ENCODE measurements at regions not wholly inside any gene's neighbourhood (a gene's known extent, or its start where the extent isn't known, plus 50 kb on each side); places are given as distances from the start of the nearest gene placed in this dataset.

- Histone ChIP-seq H4K8ac (ENCODE audit: low read depth, low read length) (no peak overlapping the region), H3K18ac (ENCODE audit: low read length) (no peak overlapping the region), H3K4me3 (ENCODE audit: low read depth, low read length) (no peak overlapping the region), H3K14ac (ENCODE audit: low read length) (no peak overlapping the region), H3K79me2 (ENCODE audit: control insufficient read depth, insufficient read depth, low read length, poor library complexity) (no peaks in the 10 kb centered on the region), H4K91ac (ENCODE audit: low read depth, low read length) (no peak overlapping the region), H3K27me3 (ENCODE audit: insufficient read depth, low read length) (no peaks in the 10 kb centered on the region), H3K23ac (ENCODE audit: low read length) (no peak overlapping the region), H2BK12ac (ENCODE audit: low read length) (no peak overlapping the region), H2AK5ac (ENCODE audit: low read length) (no peak overlapping the region), H3K36me3 (ENCODE audit: control insufficient read depth in 1 of 2, insufficient read depth in 2 of 2, low read length in 2 of 2) (no peaks in the 10 kb centered on the region), H2BK5ac (ENCODE audit: low read depth, low read length, poor library complexity) (no peak overlapping the region), H3K9me3 (ENCODE audit: insufficient read depth, low read depth, low read length) (no peaks in the 10 kb centered on the region), H3K4me2 (ENCODE audit: low read length) (no peak overlapping the region), H3K4me1 (ENCODE audit: control insufficient read depth in 1 of 2, insufficient read depth in 2 of 2, low read length in 2 of 2) (no peaks in the 10 kb centered on the region), H3K79me1 (ENCODE audit: low read length) (no peaks in the 10 kb centered on the region), H4K12ac (ENCODE audit: low read depth, low read length) (no peak overlapping the region), H2AFZ (ENCODE audit: insufficient read depth, low read length, poor library complexity) (no peak overlapping the region), H3K9ac (ENCODE audit: low read length) (no peak overlapping the region), H3K27ac (ENCODE audit: low read depth, low read length) (no peak overlapping the region), H2BK120ac (ENCODE audit: insufficient read depth, low read length, poor library complexity) (no peak overlapping the region), H3K4ac (ENCODE audit: low read depth, low read length) (no peak overlapping the region)
- DNase-seq = no peak
- WGBS (ENCODE audit: extremely low coverage, insufficient coverage, insufficient read length) = no CpG with 5 or more reads among the region's 2 CpGs
Measured at GRCh38 chr13:95356916-95357315, 55.7 kb upstream of the ABCC4 start.

GRCh38 chr13:95357875-95358274 is 56.6 kb upstream of the ABCC4 start:
- Histone ChIP-seq H3K36me3 (ENCODE audit: control insufficient read depth in 1 of 2, insufficient read depth in 2 of 2, low read length in 2 of 2) (no peaks in the 10 kb centered on the region), H3K18ac (ENCODE audit: low read length) (no peak overlapping the region), H3K27me3 (ENCODE audit: insufficient read depth, low read length) (no peaks in the 10 kb centered on the region), H2BK12ac (ENCODE audit: low read length) (no peak overlapping the region), H3K79me2 (ENCODE audit: control insufficient read depth, insufficient read depth, low read length, poor library complexity) (no peaks in the 10 kb centered on the region), H2BK5ac (ENCODE audit: low read depth, low read length, poor library complexity) (no peak overlapping the region), H3K9ac (ENCODE audit: low read length) (no peak overlapping the region), H2AK5ac (ENCODE audit: low read length) (no peak overlapping the region), H3K4ac (ENCODE audit: low read depth, low read length) (no peak overlapping the region), H3K79me1 (ENCODE audit: low read length) (no peaks in the 10 kb centered on the region), H3K14ac (ENCODE audit: low read length) (no peak overlapping the region), H4K91ac (ENCODE audit: low read depth, low read length) (no peak overlapping the region), H3K4me2 (ENCODE audit: low read length) (no peak overlapping the region), H4K12ac (ENCODE audit: low read depth, low read length) (no peak overlapping the region), H4K8ac (ENCODE audit: low read depth, low read length) (no peak overlapping the region), H3K23ac (ENCODE audit: low read length) (no peak overlapping the region), H3K4me3 (ENCODE audit: low read depth, low read length) (no peak overlapping the region), H3K27ac (ENCODE audit: low read depth, low read length) (no peak overlapping the region), H2AFZ (ENCODE audit: insufficient read depth, low read length, poor library complexity) (no peak overlapping the region), H3K9me3 (ENCODE audit: insufficient read depth, low read depth, low read length) (no peaks in the 10 kb centered on the region), H3K4me1 (ENCODE audit: control insufficient read depth in 1 of 2, insufficient read depth in 2 of 2, low read length in 2 of 2) (no peaks in the 10 kb centered on the region), H2BK120ac (ENCODE audit: insufficient read depth, low read length, poor library complexity) (no peak overlapping the region)
- DNase-seq = no peak
- no CpG with 5 or more reads among the region's 4 CpGs for WGBS (ENCODE audit: extremely low coverage, insufficient coverage, insufficient read length)

GRCh38 chr13:95360052-95360451 is 58.8 kb upstream of the ABCC4 start:
- no peak overlapping the region for H3K27ac ChIP-seq (ENCODE audit: low read depth, low read length)
- no peak overlapping the region for H3K4me3 ChIP-seq (ENCODE audit: low read depth, low read length)
- H2BK12ac ChIP-seq (ENCODE audit: low read length) = no peak overlapping the region
- WGBS (ENCODE audit: extremely low coverage, insufficient coverage, insufficient read length) = no CpG with 5 or more reads among the region's 3 CpGs
- no peaks in the 10 kb centered on the region for H3K27me3 ChIP-seq (ENCODE audit: insufficient read depth, low read length)
- H4K91ac ChIP-seq (ENCODE audit: low read depth, low read length) = no peak overlapping the region
- H4K12ac ChIP-seq (ENCODE audit: low read depth, low read length) = no peak overlapping the region
- no peaks in the 10 kb centered on the region for H3K79me1 ChIP-seq (ENCODE audit: low read length)
- H3K36me3 ChIP-seq (ENCODE audit: control insufficient read depth in 1 of 2, insufficient read depth in 2 of 2, low read length in 2 of 2) = no peaks in the 10 kb centered on the region
- H2AFZ ChIP-seq (ENCODE audit: insufficient read depth, low read length, poor library complexity) = no peak overlapping the region
- H3K18ac ChIP-seq (ENCODE audit: low read length) = no peak overlapping the region
- no peak overlapping the region for H2AK5ac ChIP-seq (ENCODE audit: low read length)
- DNase-seq = no peak
- no peak overlapping the region for H2BK120ac ChIP-seq (ENCODE audit: insufficient read depth, low read length, poor library complexity)
- H3K4me1 ChIP-seq (ENCODE audit: control insufficient read depth in 1 of 2, insufficient read depth in 2 of 2, low read length in 2 of 2) = no peaks in the 10 kb centered on the region
- no peak overlapping the region for H3K9ac ChIP-seq (ENCODE audit: low read length)
- no peak overlapping the region for H3K4ac ChIP-seq (ENCODE audit: low read depth, low read length)
- no peaks in the 10 kb centered on the region for H3K79me2 ChIP-seq (ENCODE audit: control insufficient read depth, insufficient read depth, low read length, poor library complexity)
- no peak overlapping the region for H3K4me2 ChIP-seq (ENCODE audit: low read length)
- no peak overlapping the region for H4K8ac ChIP-seq (ENCODE audit: low read depth, low read length)
- H3K9me3 ChIP-seq (ENCODE audit: insufficient read depth, low read depth, low read length) = peaks cover 4% of the 10 kb centered on the region
- no peak overlapping the region for H3K23ac ChIP-seq (ENCODE audit: low read length)
- no peak overlapping the region for H2BK5ac ChIP-seq (ENCODE audit: low read depth, low read length, poor library complexity)
- no peak overlapping the region for H3K14ac ChIP-seq (ENCODE audit: low read length)

GRCh38 chr13:95360464-95361097 is 59.3 kb upstream of the ABCC4 start:
- Histone ChIP-seq H4K12ac (ENCODE audit: low read depth, low read length) (no peak overlapping the region), H2AFZ (ENCODE audit: insufficient read depth, low read length, poor library complexity) (no peak overlapping the region), H4K91ac (ENCODE audit: low read depth, low read length) (no peak overlapping the region), H3K79me1 (ENCODE audit: low read length) (no peaks in the 10 kb centered on the region), H3K4me1 (ENCODE audit: control insufficient read depth in 1 of 2, insufficient read depth in 2 of 2, low read length in 2 of 2) (no peaks in the 10 kb centered on the region), H3K79me2 (ENCODE audit: control insufficient read depth, insufficient read depth, low read length, poor library complexity) (no peaks in the 10 kb centered on the region), H3K4ac (ENCODE audit: low read depth, low read length) (no peak overlapping the region), H2BK5ac (ENCODE audit: low read depth, low read length, poor library complexity) (no peak overlapping the region), H3K4me3 (ENCODE audit: low read depth, low read length) (no peak overlapping the region), H3K9me3 (ENCODE audit: insufficient read depth, low read depth, low read length) (peaks cover 4% of the 10 kb centered on the region), H3K27ac (ENCODE audit: low read depth, low read length) (no peak overlapping the region), H3K9ac (ENCODE audit: low read length) (no peak overlapping the region), H2BK12ac (ENCODE audit: low read length) (no peak overlapping the region), H3K4me2 (ENCODE audit: low read length) (no peak overlapping the region), H2BK120ac (ENCODE audit: insufficient read depth, low read length, poor library complexity) (no peak overlapping the region), H3K18ac (ENCODE audit: low read length) (no peak overlapping the region), H3K27me3 (ENCODE audit: insufficient read depth, low read length) (no peaks in the 10 kb centered on the region), H3K36me3 (ENCODE audit: control insufficient read depth in 1 of 2, insufficient read depth in 2 of 2, low read length in 2 of 2) (no peaks in the 10 kb centered on the region), H3K14ac (ENCODE audit: low read length) (no peak overlapping the region), H2AK5ac (ENCODE audit: low read length) (no peak overlapping the region), H3K23ac (ENCODE audit: low read length) (no peak overlapping the region), H4K8ac (ENCODE audit: low read depth, low read length) (no peak overlapping the region)
- no peak for DNase-seq
- no CpG with 5 or more reads among the region's 9 CpGs for WGBS (ENCODE audit: extremely low coverage, insufficient coverage, insufficient read length)
